Stimulated activated naive CD8-positive, alpha-beta T cell treated with anti-CD3 and anti-CD28 coated beads, Interleukin-15, Interleukin-2, amounts not matched to agents 100 U/mL and 50 U/mL, for 24 hours (primary cell): ENCODE measurements at regions not wholly inside any gene's neighbourhood (a gene's known extent, or its start where the extent isn't known, plus 50 kb on each side); places are given as distances from the start of the nearest gene placed in this dataset.
"Not testable (repeated sequence)": the region's sequence is repeated elsewhere in the genome, so short reads cannot be mapped to it uniquely, and the experiment has no call there.

Experiments
- ATAC-seq: fragments of 150-1000 bp; cut with Tn5 transposase; one replicate; pipeline ENCODE4 v1.10.0; 2021
- DNase-seq: peaks from one replicate; pipeline ENCODE4 v3.0.0; 2021

DNA sequence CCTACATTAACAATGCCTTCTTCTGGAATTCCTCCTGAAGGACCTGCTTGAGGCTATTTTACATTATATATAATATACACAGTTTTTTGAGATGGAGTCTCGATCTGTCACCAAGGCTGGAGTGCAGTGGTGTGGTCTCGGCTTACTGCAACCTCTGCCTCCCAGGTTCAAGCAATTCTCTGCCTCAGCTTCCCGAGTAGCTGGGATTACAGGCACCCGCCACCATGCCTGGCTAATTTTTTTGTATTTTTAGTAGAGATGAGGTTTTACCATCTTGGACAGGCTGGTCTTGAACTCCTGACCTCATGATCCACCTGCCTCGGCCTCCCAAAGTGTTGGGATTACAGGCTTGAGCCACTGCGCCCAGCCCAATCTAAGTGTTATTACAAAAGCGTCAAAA, 71.9 kb upstream of the PRR23C start:
- not testable (repeated sequence) for DNase-seq, ATAC-seq

DNA sequence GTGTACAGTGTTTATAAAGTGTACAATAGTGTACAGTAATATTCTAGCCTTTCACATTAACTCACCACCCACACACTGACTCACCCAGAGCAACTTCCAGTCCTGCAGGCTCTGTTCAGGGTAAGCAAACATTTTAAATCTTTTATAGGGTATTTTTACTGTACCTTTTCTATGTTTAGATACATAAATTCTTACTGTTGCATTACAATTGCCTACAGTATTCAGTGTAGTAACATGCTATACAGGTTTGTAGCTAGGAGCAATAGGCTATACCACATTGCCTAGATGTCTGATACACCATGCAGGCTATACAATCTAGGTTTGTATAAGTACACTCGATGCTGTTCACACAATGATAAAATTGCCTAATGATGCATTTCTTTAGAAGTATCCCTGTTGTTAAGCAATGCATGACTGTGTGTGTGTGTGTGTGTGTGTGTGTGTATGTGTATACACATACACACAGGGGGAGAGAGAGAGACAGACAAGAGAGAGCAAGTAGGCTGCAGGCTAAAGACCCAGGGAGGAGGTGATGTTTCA, 72.5 kb upstream of the PRR23C start:
- DNase-seq (no peak), ATAC-seq (peak; percentile 25)

DNA sequence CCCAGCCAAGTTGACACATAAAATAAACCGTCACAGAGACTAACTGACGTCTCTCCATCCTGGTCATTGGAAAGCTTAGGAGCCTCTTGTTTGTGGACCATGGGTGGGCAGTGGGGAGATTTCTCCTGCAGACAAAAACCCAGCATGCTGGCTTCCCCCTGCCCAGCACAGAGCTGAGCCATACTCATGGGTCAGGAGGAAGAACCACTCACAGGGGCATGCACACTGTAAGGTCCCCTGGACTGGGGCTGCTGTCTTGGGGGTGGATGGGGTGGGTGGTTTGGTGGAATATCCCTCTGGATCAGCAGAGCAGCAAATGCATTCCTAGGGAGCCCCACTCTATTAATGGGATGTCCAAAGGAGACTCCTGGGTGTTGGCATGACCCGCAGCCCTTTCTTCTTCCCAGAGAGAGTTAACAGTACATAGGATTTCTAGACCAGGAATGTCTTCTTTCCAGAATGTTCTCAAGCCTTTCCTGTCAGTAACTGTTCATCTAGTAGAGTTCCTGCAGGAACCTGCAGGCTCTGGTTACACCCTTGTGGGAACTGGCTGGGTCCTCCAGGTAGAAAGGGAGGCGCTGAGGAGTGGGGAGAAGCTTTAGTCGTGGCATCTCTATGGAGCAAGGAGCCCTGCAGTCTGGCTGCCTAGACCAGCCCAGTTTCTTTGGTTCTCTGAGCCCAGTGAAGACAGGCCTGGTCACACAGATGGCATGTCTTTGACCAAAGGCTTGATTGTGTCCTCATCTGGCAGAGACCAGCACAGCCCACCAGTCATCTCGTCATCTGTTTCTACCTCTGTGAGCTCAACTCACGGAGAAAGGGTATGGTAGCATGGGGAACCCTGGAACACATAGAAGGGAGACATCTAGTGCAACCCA, 73.4 kb upstream of the PRR23C start:
- DNase-seq (no peak), ATAC-seq (no peak)

DNA sequence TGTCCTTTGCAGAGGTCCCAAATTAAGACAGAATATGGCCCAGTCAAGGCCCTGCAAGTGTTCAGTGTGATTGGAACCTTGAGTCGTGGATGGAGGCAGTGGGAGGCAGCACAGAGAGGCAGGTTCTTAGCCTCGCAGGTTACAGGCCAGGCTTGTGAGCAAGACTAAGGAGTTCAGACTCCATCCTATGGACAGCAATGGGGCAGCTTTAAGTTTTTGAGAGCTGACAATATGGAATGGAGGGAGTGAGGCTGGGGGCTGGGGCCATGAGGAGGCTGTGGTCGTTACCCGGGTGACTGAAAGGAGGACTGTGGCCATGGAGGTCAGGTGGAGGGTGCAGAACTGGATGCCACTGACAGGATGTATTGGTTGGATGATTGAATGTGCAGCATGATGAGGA, 74.1 kb upstream of the PRR23C start:
- ATAC-seq (no peak), DNase-seq (no peak)

GRCh38 chr3:139119331-139120025, 74.8 kb upstream of the PRR23C start:
- no peak for ATAC-seq
- no peak for DNase-seq

- no peak for ATAC-seq
- no peak for DNase-seq
These were observed 75.7 kb upstream of the PRR23C start for GRCh38 chr3:139120086-139121056.

- DNase-seq (no peak), ATAC-seq (no peak)
These were observed 77.0 kb upstream of the PRR23C start for GRCh38 chr3:139121513-139122220.

GRCh38 chr3:139122221-139122581, 77.5 kb upstream of the PRR23C start:
- DNase-seq (no peak), ATAC-seq (no peak)

DNA sequence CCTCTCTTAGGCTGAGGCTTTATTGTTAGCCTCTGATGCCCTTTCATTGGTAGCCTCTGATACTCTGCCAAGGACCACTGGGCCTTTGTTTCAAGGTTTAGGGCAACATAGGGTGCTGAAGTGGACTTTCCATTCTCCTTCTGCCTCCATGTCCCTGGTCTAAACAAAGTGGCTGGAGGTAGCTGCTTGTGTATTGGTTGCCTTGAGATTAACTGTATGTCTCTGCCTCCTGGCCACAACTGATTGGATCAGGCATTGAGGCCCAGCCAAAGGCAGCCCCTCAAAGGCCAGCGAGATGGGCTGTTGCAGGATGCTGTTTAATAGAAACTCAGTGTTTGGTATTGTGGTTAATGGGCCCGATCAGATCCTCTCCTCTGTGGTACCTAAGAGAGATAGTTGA, 77.9 kb upstream of the PRR23C start:
- ATAC-seq: no peak

GRCh38 chr3:139123377-139124095, 78.8 kb upstream of the PRR23C start:
- ATAC-seq (no peak), DNase-seq (no peak)

More for the DNA sequence above, 77.9 kb upstream of the PRR23C start:
- no peak for DNase-seq

DNA sequence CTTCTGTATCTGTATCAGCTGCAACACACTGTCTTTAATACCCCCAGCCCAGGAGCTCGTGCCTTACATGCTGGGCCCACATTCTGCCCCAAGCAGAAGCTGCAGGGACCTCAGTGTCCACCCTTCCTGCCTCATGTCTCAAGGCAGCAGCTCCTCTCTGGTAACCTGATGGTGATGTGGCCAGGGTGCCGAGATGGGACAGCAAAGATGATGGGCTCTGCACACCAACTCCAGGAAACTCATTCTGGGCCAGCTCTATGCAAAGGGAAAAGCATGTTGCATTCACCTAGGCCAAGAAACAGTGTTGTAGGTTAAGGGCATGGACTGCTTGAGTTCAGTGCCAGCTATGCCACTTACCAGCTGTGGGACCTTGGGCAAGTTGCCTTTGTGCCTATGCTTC, 79.5 kb upstream of the PRR23C start:
- DNase-seq (no peak), ATAC-seq (no peak)

DNA sequence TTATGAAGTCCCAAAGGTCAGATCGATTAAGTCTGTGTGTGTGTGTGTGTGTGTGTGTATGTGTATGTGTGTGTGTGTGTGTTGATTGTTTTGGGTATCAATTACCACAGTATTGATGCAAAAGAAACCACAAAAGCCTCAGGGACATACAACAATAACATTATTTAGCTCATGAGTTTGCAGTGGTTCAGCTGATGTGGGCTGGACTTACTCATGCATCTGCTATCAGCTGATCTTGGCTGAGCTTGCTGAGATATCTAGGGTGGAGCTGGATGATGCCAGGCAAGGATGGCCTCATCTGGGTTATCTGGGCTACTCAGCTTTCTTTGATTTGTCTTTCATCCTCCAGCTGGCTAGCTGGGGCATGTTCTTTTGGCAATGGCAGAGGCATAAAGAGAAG, 82.4 kb upstream of the PRR23C start:
- DNase-seq: no peak
- ATAC-seq: no peak

- not testable (repeated sequence) for DNase-seq, ATAC-seq
These were observed 82.9 kb upstream of the PRR23C start for GRCh38 chr3:139127629-139128028.

- no peak for ATAC-seq
- no peak for DNase-seq
These were observed 84.1 kb upstream of the PRR23C start for GRCh38 chr3:139128803-139129202.

- ATAC-seq: no peak
- DNase-seq: no peak
These were observed 85.2 kb upstream of the PRR23C start for GRCh38 chr3:139129892-139130291.

DNA sequence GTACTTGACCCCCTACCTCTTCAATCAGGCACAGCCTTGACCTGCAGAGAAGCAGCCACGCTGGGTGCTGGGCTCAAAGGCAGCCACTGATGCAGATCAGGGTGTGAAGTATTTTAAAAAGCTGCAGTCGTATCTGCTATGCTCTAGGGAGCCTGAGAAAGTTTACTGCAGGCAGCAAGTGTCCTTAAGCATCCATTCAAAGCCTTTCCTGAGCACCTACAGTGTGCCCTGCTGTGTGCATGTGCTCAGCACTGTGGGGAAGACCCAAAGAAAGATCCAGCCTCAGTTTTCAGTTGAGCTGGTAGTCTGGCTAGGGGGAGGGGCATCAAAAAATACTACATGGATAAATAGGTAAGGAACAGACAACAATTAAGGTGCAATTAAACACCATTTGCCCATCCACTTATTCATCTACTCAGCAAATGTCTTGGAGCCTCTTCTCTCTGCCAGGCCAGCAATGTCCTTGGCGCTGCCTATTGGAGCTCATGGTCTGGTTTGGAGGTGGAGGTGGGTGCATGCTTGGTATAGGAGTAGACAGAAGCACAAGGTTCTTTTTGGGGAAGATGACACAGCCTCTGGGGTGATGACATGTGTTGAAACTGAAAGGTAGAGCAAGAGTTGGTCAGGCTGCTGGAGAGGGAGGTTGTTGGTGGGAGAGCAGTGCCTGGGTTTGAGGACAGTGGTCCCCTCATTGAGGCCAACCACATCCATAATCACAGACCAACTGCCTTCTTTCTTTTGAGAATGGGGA, 85.9 kb upstream of the PRR23C start:
- DNase-seq (no peak), ATAC-seq (no peak)

GRCh38 chr3:139131951-139132350, 87.3 kb upstream of the PRR23C start:
- no peak for DNase-seq
- no peak for ATAC-seq

GRCh38 chr3:139132976-139133375, 88.3 kb upstream of the PRR23C start:
- DNase-seq (no peak), ATAC-seq (no peak)

- ATAC-seq (no peak), DNase-seq (no peak)
These were observed 90.1 kb upstream of the PRR23C start for GRCh38 chr3:139134678-139135372.
